OCI-LY1 (cell line): ENCODE measurements at regions not wholly inside any gene's neighbourhood (a gene's known extent, or its start where the extent isn't known, plus 50 kb on each side); places are given as distances from the start of the nearest gene placed in this dataset.

Source experiments
- H2AFZ ChIP-seq: fragments of 200-600 bp; sonication (generic), shearing (Covaris generic); 2 replicates; pipeline ENCODE4 v1.6.0; 2014; ENCODE audit warnings: antibody characterized with exemption, mild to moderate bottlenecking, low read length
- H3F3A ChIP-seq: fragments of 200-600 bp; sonication (generic), shearing (Covaris generic); 2 replicates; pipeline ENCODE4 v1.6.0; 2014; ENCODE audit warnings: mild to moderate bottlenecking, antibody characterized with exemption, low read length, moderate library complexity; ENCODE audit not compliant: insufficient read depth
- H3K27ac ChIP-seq: fragments of 200-600 bp; sonication (generic); 2 replicates; pipeline ENCODE4 v1.5.1; 2014; ENCODE audit warnings: low read length, mixed run types, mild to moderate bottlenecking, low read depth; ENCODE audit not compliant: poor library complexity, severe bottlenecking
- H3K27me3 ChIP-seq: fragments of 200-600 bp; sonication (generic); 2 replicates; pipeline ENCODE4 v1.6.0; 2014; ENCODE audit warnings: antibody characterized with exemption, mild to moderate bottlenecking, low read length, moderate library complexity; ENCODE audit not compliant: insufficient read depth
- H3K36me3 ChIP-seq: fragments of 200-600 bp; sonication (generic); 2 replicates; pipeline ENCODE4 v1.6.1; 2014; ENCODE audit warnings: mild to moderate bottlenecking, antibody characterized with exemption, low read length, moderate library complexity, mixed read lengths; ENCODE audit not compliant: insufficient read depth
- H3K4me1 ChIP-seq: fragments of 200-600 bp; sonication (generic); 2 replicates; pipeline ENCODE4 v1.5.1; 2014; ENCODE audit warnings: mild to moderate bottlenecking, low read length, moderate library complexity; ENCODE audit not compliant: insufficient read depth, severe bottlenecking
- H3K4me2 ChIP-seq: fragments of 200-600 bp; sonication (generic), shearing (Covaris generic); 2 replicates; pipeline ENCODE4 v1.6.1; 2014; ENCODE audit warnings: low read length
- H3K4me3 ChIP-seq: fragments of 200-600 bp; sonication (generic); 2 replicates; pipeline ENCODE4 v1.5.1; 2014; ENCODE audit warnings: low read length, low read depth, mild to moderate bottlenecking, mixed read lengths; ENCODE audit not compliant: poor library complexity, severe bottlenecking
- H3K79me2 ChIP-seq: fragments of 200-600 bp; shearing (Covaris generic); 2 replicates; pipeline ENCODE4 v1.6.1; 2016; ENCODE audit warnings: mixed run types, low read length, mixed read lengths; ENCODE audit not compliant: insufficient read depth
- H3K9ac ChIP-seq: fragments of 200-600 bp; sonication (generic), shearing (Covaris generic); 2 replicates; pipeline ENCODE4 v1.6.1; 2014; ENCODE audit warnings: mild to moderate bottlenecking, low read length, mixed read lengths
- H3K9me2 ChIP-seq: fragments of 200-600 bp; sonication (generic), shearing (Covaris generic); 2 replicates; pipeline ENCODE4 v1.6.1; 2014; ENCODE audit warnings: low read depth, mild to moderate bottlenecking, low read length, mixed read lengths
- H3K9me3 ChIP-seq: fragments of 200-600 bp; shearing (Covaris generic); 2 replicates; pipeline ENCODE4 v1.6.1; 2014; ENCODE audit warnings: low read length, mixed read lengths
- H4K20me1 ChIP-seq: fragments of 200-600 bp; sonication (generic), shearing (Covaris generic); 2 replicates; pipeline ENCODE4 v1.6.0; 2016; ENCODE audit warnings: mild to moderate bottlenecking, low read length; ENCODE audit not compliant: insufficient read depth
- CTCF ChIP-seq: fragments of 200-600 bp; sonication (generic), shearing (Covaris generic); IDR thresholded peaks from 2 replicates; pipeline ENCODE4 v1.5.1; 2017; ENCODE audit warnings: mild to moderate bottlenecking, antibody characterized with exemption, low read length, moderate library complexity, mixed read lengths
- EZH2 ChIP-seq: fragments of 200-600 bp; sonication (generic), shearing (Covaris generic); IDR thresholded peaks from 2 replicates; pipeline ENCODE4 v1.8.0; 2017; ENCODE audit warnings: borderline replicate concordance, mixed run types, mild to moderate bottlenecking, antibody characterized with exemption, low read length, moderate library complexity, mixed read lengths

GRCh38 chr5:82332064-82332855 lies 54.1 kb upstream of the RPS23 start:
- TF ChIP-seq CTCF (no peak), EZH2 (no peak)
- Histone ChIP-seq H3K4me3 (no peak overlapping the region), H4K20me1 (no peaks in the 10 kb centered on the region), H3K9me3 (no peaks in the 10 kb centered on the region), H3K27me3 (no peaks in the 10 kb centered on the region), H3K79me2 (no peaks in the 10 kb centered on the region), H3K9me2 (no peaks in the 10 kb centered on the region), H3K36me3 (no peaks in the 10 kb centered on the region), H3K9ac (no peak overlapping the region), H3K4me2 (no peak overlapping the region), H3K4me1 (no peaks in the 10 kb centered on the region), H2AFZ (no peak overlapping the region), H3K27ac (no peak overlapping the region), H3F3A (no peaks in the 10 kb centered on the region)

GRCh38 chr5:82331557-82331956 lies 53.4 kb upstream of the RPS23 start:
- H4K20me1 ChIP-seq: no peaks in the 10 kb centered on the region
- TF ChIP-seq CTCF (no peak), EZH2 (no peak)
- no peak overlapping the region for H3K4me3 ChIP-seq
- no peaks in the 10 kb centered on the region for H3K79me2 ChIP-seq
- H3K4me2 ChIP-seq: no peak overlapping the region
- H3K27ac ChIP-seq: no peak overlapping the region
- no peak overlapping the region for H2AFZ ChIP-seq
- no peaks in the 10 kb centered on the region for H3K9me3 ChIP-seq
- no peak overlapping the region for H3K9ac ChIP-seq
- H3K9me2 ChIP-seq: no peaks in the 10 kb centered on the region
- H3K36me3 ChIP-seq: no peaks in the 10 kb centered on the region
- no peaks in the 10 kb centered on the region for H3K27me3 ChIP-seq
- no peaks in the 10 kb centered on the region for H3K4me1 ChIP-seq
- H3F3A ChIP-seq: no peaks in the 10 kb centered on the region

GRCh38 chr5:82330530-82331270 lies 52.5 kb upstream of the RPS23 start:
- Histone ChIP-seq H4K20me1 (no peaks in the 10 kb centered on the region), H2AFZ (no peak overlapping the region), H3K79me2 (no peaks in the 10 kb centered on the region), H3K4me2 (no peak overlapping the region), H3K36me3 (no peaks in the 10 kb centered on the region), H3K9me2 (no peaks in the 10 kb centered on the region), H3K27ac (no peak overlapping the region), H3F3A (no peaks in the 10 kb centered on the region), H3K4me1 (no peaks in the 10 kb centered on the region), H3K27me3 (no peaks in the 10 kb centered on the region), H3K9me3 (no peaks in the 10 kb centered on the region), H3K9ac (no peak overlapping the region), H3K4me3 (no peak overlapping the region)
- TF ChIP-seq EZH2 (no peak), CTCF (no peak)
